Activated CD4-positive, alpha-beta memory T cell treated with anti-CD3 and anti-CD28 coated beads, Interleukin-2, amount 10 ng/mL, durations not matched to agents 7 days and 5 days (primary cell): ENCODE measurements at regions not wholly inside any gene's neighbourhood (a gene's known extent, or its start where the extent isn't known, plus 50 kb on each side); places are given as distances from the start of the nearest gene placed in this dataset.

Source experiments
- CTCF ChIA-PET: fragments of 350-600 bp; sonication (Branson Sonifier 250); formaldehyde crosslinking; loops from one replicate; lab custom pipeline; 2021; ENCODE audit warnings: antibody characterized with exemption, inconsistent platforms; lab: Charles Lee
- POLR2A ChIA-PET: fragments of 350-600 bp; sonication (Branson Sonifier 250); formaldehyde crosslinking; loops from one replicate; lab custom pipeline; 2021; ENCODE audit warnings: antibody characterized with exemption; lab: Charles Lee
- DNase-seq: peaks from one replicate; pipeline ENCODE4 v3.0.0-alpha.2; 2020
- H3K27ac Mint-ChIP-seq: one replicate; pipeline ENCODE4 v1.8.0; 2021; ENCODE audit warnings: mild to moderate bottlenecking, mixed read lengths
- H3K27me3 Mint-ChIP-seq: one replicate; pipeline ENCODE4 v1.8.0; 2021; ENCODE audit warnings: mixed read lengths
- H3K36me3 Mint-ChIP-seq: one replicate; pipeline ENCODE4 v1.8.0; 2021; ENCODE audit warnings: low read depth, mixed read lengths
- H3K4me1 Mint-ChIP-seq: one replicate; pipeline ENCODE4 v1.8.0; 2021; ENCODE audit warnings: mixed read lengths
- H3K4me3 Mint-ChIP-seq: one replicate; pipeline ENCODE4 v1.8.0; 2021; ENCODE audit warnings: mild to moderate bottlenecking, mixed read lengths
- H3K9me3 Mint-ChIP-seq: one replicate; pipeline ENCODE4 v1.8.0; 2021; ENCODE audit warnings: mixed read lengths

DNA sequence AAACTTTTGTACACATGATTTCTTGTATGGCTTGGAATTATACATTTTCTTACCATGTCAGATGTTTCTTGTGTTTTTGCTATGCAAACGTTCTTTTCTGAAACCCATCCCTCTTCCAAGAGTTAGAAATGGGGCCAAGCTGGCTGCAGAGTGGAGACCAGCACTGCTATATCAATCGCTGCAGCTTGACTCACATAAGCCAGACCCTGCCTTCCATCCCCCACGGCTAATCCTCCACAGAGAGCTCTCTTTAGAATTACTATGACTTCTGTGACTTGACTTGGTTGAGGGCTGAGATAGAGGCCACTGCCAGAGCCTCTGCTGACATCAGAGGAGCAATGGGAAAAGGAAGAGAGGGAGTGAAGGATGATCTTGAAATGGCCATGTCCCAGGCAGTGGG is 147.9 kb downstream of the DACT1 start:
- Mint-ChIP-seq H3K27me3 (no peaks in the 10 kb centered on the region), H3K27ac (no peak overlapping the region)

GRCh38 chr14:58787592-58787991 is 149.8 kb downstream of the DACT1 start:
- Mint-ChIP-seq H3K27me3 (no peaks in the 10 kb centered on the region), H3K4me3 (no peak overlapping the region), H3K4me1 (no peaks in the 10 kb centered on the region), H3K27ac (no peak overlapping the region), H3K36me3 (no peaks in the 10 kb centered on the region), H3K9me3 (no peaks in the 10 kb centered on the region)
- POLR2A ChIA-PET = no interaction called here
- no peak for DNase-seq
- CTCF ChIA-PET = no interaction called here

More for the DNA sequence above, 147.9 kb downstream of the DACT1 start:
- H3K4me3 Mint-ChIP-seq = no peak overlapping the region
- H3K4me1 Mint-ChIP-seq = no peaks in the 10 kb centered on the region
- no peak for DNase-seq
- POLR2A ChIA-PET = no interaction called here
- H3K9me3 Mint-ChIP-seq = no peaks in the 10 kb centered on the region
- CTCF ChIA-PET = no interaction called here
- no peaks in the 10 kb centered on the region for H3K36me3 Mint-ChIP-seq

GRCh38 chr14:58788655-58789503 is 151.1 kb downstream of the DACT1 start:
- Mint-ChIP-seq H3K27me3 (no peaks in the 10 kb centered on the region), H3K36me3 (no peaks in the 10 kb centered on the region), H3K27ac (no peak overlapping the region), H3K9me3 (no peaks in the 10 kb centered on the region), H3K4me1 (no peaks in the 10 kb centered on the region), H3K4me3 (no peak overlapping the region)
- no peak for DNase-seq
- CTCF ChIA-PET = no interaction called here
- POLR2A ChIA-PET = no interaction called here

- Mint-ChIP-seq H3K4me1 (no peaks in the 10 kb centered on the region), H3K27ac (no peak overlapping the region), H3K4me3 (no peak overlapping the region), H3K27me3 (no peaks in the 10 kb centered on the region), H3K9me3 (no peaks in the 10 kb centered on the region), H3K36me3 (no peaks in the 10 kb centered on the region)
- ChIA-PET CTCF (no interaction called here), POLR2A (no interaction called here)
- DNase-seq = no peak
These were observed 152.0 kb downstream of the DACT1 start for GRCh38 chr14:58789736-58790135.

GRCh38 chr14:58792416-58792815 is 154.7 kb downstream of the DACT1 start:
- H3K4me1 Mint-ChIP-seq = no peaks in the 10 kb centered on the region
- H3K27me3 Mint-ChIP-seq = no peaks in the 10 kb centered on the region
- CTCF ChIA-PET = no interaction called here

GRCh38 chr14:58793131-58793740 is 155.5 kb downstream of the DACT1 start:
- Mint-ChIP-seq H3K27ac (no peak overlapping the region), H3K9me3 (no peaks in the 10 kb centered on the region), H3K27me3 (peaks cover 2% of the 10 kb centered on the region), H3K4me1 (no peaks in the 10 kb centered on the region), H3K36me3 (no peaks in the 10 kb centered on the region), H3K4me3 (no peak overlapping the region)
- DNase-seq = no peak
- ChIA-PET POLR2A (no interaction called here), CTCF (no interaction called here)

More at GRCh38 chr14:58792416-58792815, 154.7 kb downstream of the DACT1 start:
- Mint-ChIP-seq H3K4me3 (no peak overlapping the region), H3K27ac (no peak overlapping the region), H3K36me3 (no peaks in the 10 kb centered on the region), H3K9me3 (no peaks in the 10 kb centered on the region)
- no peak for DNase-seq
- POLR2A ChIA-PET = no interaction called here

- Mint-ChIP-seq H3K27ac (no peak overlapping the region), H3K4me1 (no peaks in the 10 kb centered on the region), H3K27me3 (peaks cover 2% of the 10 kb centered on the region), H3K9me3 (no peaks in the 10 kb centered on the region), H3K4me3 (no peak overlapping the region), H3K36me3 (no peaks in the 10 kb centered on the region)
- ChIA-PET POLR2A (no interaction called here), CTCF (interaction anchor here (0.8 to 1.3 kb wide), 2 partner anchors 10 to 294 kb away, joined by 4 read pairs; no protein-coding TSS in a partner anchor)
- no peak for DNase-seq
These were observed 157.4 kb downstream of the DACT1 start for GRCh38 chr14:58794993-58795762.

DNA sequence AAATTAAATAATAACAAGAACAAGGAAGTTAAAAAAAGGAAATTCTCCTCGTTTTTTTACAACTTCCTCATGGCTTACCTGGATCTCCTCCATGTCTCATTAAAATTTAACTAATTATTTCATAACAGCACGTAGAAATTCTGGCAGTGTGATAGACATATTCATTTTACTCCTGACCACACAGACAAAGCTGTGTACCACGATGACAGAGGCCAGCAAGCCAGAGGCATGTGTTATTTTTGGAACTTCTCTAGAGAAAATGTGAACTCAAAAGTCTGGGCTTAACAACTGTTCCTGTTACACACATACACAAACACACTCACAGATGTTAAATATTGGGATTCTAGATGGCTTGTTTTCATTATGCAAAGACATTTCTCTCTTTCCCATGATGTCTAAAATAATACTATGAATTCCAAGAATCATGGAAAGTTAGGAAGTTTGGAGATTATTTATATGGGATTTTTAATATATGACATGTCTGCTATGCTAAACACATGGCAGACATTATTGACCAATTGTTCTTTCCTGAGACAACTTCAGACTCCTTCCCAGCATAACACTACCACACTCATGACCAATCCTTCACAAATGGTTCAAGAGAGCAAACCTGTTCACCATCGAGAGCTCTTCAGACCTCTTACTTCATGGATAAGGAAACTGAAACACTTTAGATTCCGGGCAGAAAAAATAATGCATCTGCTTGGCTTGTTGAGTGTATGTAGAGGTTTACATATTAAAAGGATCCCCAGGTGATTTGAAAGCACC is 158.7 kb downstream of the DACT1 start:
- H3K27me3 Mint-ChIP-seq = peaks cover 2% of the 10 kb centered on the region
- H3K4me3 Mint-ChIP-seq = no peak overlapping the region
- ChIA-PET POLR2A (no interaction called here), CTCF (no interaction called here)
- DNase-seq = no peak
- H3K9me3 Mint-ChIP-seq = no peaks in the 10 kb centered on the region
- no peaks in the 10 kb centered on the region for H3K36me3 Mint-ChIP-seq
- no peak overlapping the region for H3K27ac Mint-ChIP-seq
- no peaks in the 10 kb centered on the region for H3K4me1 Mint-ChIP-seq

DNA sequence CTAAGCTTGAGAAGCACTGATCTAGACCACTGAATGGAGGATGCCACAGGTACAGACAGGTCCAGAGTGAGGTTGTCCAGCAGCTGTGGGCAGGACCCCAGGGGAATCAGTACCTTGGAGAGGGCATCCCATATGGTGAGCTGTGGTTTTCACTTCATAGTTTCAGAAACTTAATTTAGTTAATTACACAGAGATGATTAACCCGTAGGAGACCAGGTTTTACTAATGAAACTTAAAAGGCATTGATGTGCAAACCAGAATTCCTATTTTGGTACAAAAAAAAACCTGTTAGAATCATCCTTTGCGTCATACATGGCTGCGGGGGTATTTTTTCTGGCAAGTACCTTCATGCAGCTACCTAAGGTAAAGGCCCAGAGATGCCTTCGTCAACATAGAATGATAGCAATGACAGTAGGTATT is 159.3 kb downstream of the DACT1 start:
- Mint-ChIP-seq H3K9me3 (no peaks in the 10 kb centered on the region), H3K36me3 (no peaks in the 10 kb centered on the region), H3K4me3 (no peak overlapping the region), H3K27me3 (peaks cover 2% of the 10 kb centered on the region), H3K4me1 (no peaks in the 10 kb centered on the region), H3K27ac (no peak overlapping the region)
- DNase-seq = no peak
- CTCF ChIA-PET = no interaction called here
- POLR2A ChIA-PET = no interaction called here

DNA sequence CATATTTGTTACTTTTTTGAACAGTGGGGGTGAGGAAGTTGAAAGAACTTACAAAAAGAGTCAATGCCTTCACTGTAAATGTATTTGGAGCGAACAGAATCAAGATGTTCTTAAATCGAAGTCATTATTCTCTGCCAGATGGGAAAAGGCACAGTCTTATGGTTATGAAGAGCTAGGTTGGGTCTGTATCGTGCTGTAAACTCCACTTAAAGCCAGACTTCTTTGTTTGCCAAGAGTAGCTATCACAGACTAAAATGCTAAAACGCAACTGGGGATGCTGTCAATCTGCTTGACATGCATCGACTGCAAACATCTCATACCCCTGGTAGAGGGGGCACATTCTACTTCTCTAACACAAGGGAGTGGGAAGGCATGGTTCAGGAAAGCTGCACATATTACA is 160.4 kb downstream of the DACT1 start:
- CTCF ChIA-PET = no interaction called here
- POLR2A ChIA-PET = no interaction called here
- no peak overlapping the region for H3K4me3 Mint-ChIP-seq

DNA sequence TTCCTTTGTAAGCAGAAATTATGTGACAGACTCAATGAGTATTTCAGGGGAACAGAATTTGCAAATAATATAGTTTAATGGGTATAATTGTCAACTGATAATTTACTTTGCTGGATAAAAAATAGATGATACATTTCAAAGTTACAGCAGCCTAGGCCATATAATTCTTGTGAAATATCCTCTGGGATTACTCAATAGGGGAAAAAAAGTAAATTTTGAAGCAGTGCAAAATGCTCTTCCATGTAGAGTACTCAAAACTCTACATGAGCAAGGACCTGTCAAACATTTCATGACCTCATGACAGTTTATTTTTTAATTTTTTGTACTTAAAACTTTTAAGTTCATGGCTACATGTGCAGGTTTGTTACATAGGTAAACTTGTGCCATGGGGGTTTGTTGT is 163.3 kb downstream of the DACT1 start:
- no peak overlapping the region for H3K27ac Mint-ChIP-seq
- ChIA-PET CTCF (no interaction called here), POLR2A (no interaction called here)
- peaks cover 2% of the 10 kb centered on the region for H3K27me3 Mint-ChIP-seq
- H3K4me1 Mint-ChIP-seq = no peaks in the 10 kb centered on the region
- no peak for DNase-seq
- H3K4me3 Mint-ChIP-seq = no peak overlapping the region
- H3K9me3 Mint-ChIP-seq = no peaks in the 10 kb centered on the region
- no peaks in the 10 kb centered on the region for H3K36me3 Mint-ChIP-seq

More for the DNA sequence above, 160.4 kb downstream of the DACT1 start:
- Mint-ChIP-seq H3K27me3 (peaks cover 2% of the 10 kb centered on the region), H3K36me3 (no peaks in the 10 kb centered on the region), H3K9me3 (no peaks in the 10 kb centered on the region), H3K27ac (no peak overlapping the region), H3K4me1 (no peaks in the 10 kb centered on the region)
- DNase-seq = no peak

GRCh38 chr14:58805057-58805456 is 167.3 kb downstream of the DACT1 start:
- no peaks in the 10 kb centered on the region for H3K4me1 Mint-ChIP-seq

More at GRCh38 chr14:58805057-58805456, 167.3 kb downstream of the DACT1 start:
- no peak overlapping the region for H3K27ac Mint-ChIP-seq
- H3K36me3 Mint-ChIP-seq = no peaks in the 10 kb centered on the region
- no peak overlapping the region for H3K4me3 Mint-ChIP-seq
- POLR2A ChIA-PET = no interaction called here
- H3K27me3 Mint-ChIP-seq = no peaks in the 10 kb centered on the region
- CTCF ChIA-PET = interaction anchor here (0.9 kb wide), 1 partner anchor 10 kb away, joined by 4 read pairs; no protein-coding TSS in a partner anchor
- H3K9me3 Mint-ChIP-seq = no peaks in the 10 kb centered on the region
- DNase-seq = no peak
